Ovary (tissue), 3 donors: ENCODE measurements at regions not wholly inside any gene's neighbourhood (a gene's known extent, or its start where the extent isn't known, plus 50 kb on each side); places are given as distances from the start of the nearest gene placed in this dataset.

ENCODE experiments used
- EP300 ChIP-seq: sonication (generic); formaldehyde crosslinking; IDR thresholded peaks from one replicate; pipeline ENCODE4 v1.6.1; 2017; ENCODE audit warnings: antibody characterized with exemption
- POLR2A ChIP-seq: fragments of 450-650 bp; IDR thresholded peaks from one replicate; pipeline ENCODE4 v1.6.1; 2017; ENCODE audit warnings: antibody characterized with exemption, mild to moderate bottlenecking, moderate library complexity
- TF ChIP-seq, protein P1 (sequence below), 3 donors: fragments of 450-650 bp in 2 of 3; fragments of 200-600 bp in 1 of 3; IDR thresholded peaks; one replicate each; pipeline versions ENCODE4 v1.5.1 to v1.8.0; 2016 to 2022; ENCODE audit warnings: antibody characterized with exemption in 3 of 3, mild to moderate bottlenecking in 1 of 3
- donor health status: DM: no; HTN: no; CAD: no.

DNA sequence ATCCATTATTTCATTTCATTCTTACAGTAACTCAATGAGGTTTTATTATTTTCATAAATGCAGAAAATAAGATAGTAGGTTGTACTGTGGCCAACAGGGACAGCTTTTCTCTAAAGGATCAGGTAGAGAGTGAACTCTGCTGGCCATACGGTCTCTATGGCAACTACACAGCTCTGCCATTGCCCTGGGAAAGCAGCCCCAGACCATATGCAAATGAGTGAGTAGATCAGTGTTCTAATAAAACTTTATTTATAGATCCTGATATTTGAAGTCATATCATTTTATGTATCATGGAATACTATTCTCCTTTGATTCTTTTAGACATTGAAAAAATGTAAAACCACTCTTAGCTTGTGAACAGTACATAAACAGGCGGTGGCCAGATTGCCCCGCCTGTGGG, 192.5 kb upstream of the RREB1 start:
- TF ChIP-seq, protein P1, sequence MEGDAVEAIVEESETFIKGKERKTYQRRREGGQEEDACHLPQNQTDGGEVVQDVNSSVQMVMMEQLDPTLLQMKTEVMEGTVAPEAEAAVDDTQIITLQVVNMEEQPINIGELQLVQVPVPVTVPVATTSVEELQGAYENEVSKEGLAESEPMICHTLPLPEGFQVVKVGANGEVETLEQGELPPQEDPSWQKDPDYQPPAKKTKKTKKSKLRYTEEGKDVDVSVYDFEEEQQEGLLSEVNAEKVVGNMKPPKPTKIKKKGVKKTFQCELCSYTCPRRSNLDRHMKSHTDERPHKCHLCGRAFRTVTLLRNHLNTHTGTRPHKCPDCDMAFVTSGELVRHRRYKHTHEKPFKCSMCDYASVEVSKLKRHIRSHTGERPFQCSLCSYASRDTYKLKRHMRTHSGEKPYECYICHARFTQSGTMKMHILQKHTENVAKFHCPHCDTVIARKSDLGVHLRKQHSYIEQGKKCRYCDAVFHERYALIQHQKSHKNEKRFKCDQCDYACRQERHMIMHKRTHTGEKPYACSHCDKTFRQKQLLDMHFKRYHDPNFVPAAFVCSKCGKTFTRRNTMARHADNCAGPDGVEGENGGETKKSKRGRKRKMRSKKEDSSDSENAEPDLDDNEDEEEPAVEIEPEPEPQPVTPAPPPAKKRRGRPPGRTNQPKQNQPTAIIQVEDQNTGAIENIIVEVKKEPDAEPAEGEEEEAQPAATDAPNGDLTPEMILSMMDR (IDR thresholded peaks at IDR 0.05): no peak
- no peak for TF ChIP-seq EP300
- TF ChIP-seq POLR2A: no peak
